OCI-LY7 (cell line): ENCODE measurements at regions not wholly inside any gene's neighbourhood (a gene's known extent, or its start where the extent isn't known, plus 50 kb on each side); places are given as distances from the start of the nearest gene placed in this dataset.
"Not testable (repeated sequence)": the region's sequence is repeated elsewhere in the genome, so short reads cannot be mapped to it uniquely, and the experiment has no call there.

Experiments
- BruUV-seq: library from RNA; stranded (reverse); fragments of 400-500 nt; replicated peaks from 2 replicates; lab custom pipeline; 2021; lab: Mats Ljungman, UMichigan
- CTCF ChIA-PET: fragments of 300-600 bp; sonication (Branson Sonifier 250); formaldehyde crosslinking; loops from one replicate; lab custom pipeline; 2022; ENCODE audit warnings: antibody characterized with exemption; ENCODE audit not compliant: unreplicated experiment; lab: Charles Lee
- POLR2A ChIA-PET: fragments of 300-600 bp; sonication (Branson Sonifier 250); formaldehyde crosslinking; loops from one replicate; lab custom pipeline; 2022; ENCODE audit warnings: antibody characterized with exemption; lab: Charles Lee
- DNase-seq: peaks from one replicate; pipeline ENCODE4 v3.0.0-alpha.2; 2015; ENCODE audit warnings: low spot score
- H2AFZ ChIP-seq: fragments of 200-600 bp; sonication (generic), shearing (Covaris generic); 2 replicates; pipeline ENCODE4 v1.6.1; 2014; ENCODE audit warnings: mild to moderate bottlenecking, antibody characterized with exemption, low read length, moderate library complexity
- H3K27ac ChIP-seq: fragments of 200-600 bp; sonication (generic); 2 replicates; pipeline ENCODE4 v1.5.1; 2014; ENCODE audit warnings: mixed run types, low read depth, mild to moderate bottlenecking, moderate library complexity, low read length, inconsistent platforms; ENCODE audit not compliant: poor library complexity, severe bottlenecking
- H3K36me3 ChIP-seq: fragments of 200-600 bp; sonication (generic); 2 replicates; pipeline ENCODE4 v1.6.1; 2014; ENCODE audit warnings: mild to moderate bottlenecking, antibody characterized with exemption, low read length, moderate library complexity, mixed read lengths; ENCODE audit not compliant: insufficient read depth
- H3K4me1 ChIP-seq: fragments of 200-600 bp; sonication (generic); 2 replicates; pipeline ENCODE4 v1.5.1; 2014; ENCODE audit warnings: mild to moderate bottlenecking, low read length; ENCODE audit not compliant: insufficient read depth, poor library complexity, severe bottlenecking
- H3K4me2 ChIP-seq: fragments of 200-600 bp; sonication (generic); 2 replicates; pipeline ENCODE4 v1.6.1; 2014; ENCODE audit warnings: mild to moderate bottlenecking, low read length
- H3K4me3 ChIP-seq: fragments of 200-600 bp; sonication (generic); 2 replicates; pipeline ENCODE4 v1.5.1; 2014; ENCODE audit warnings: mild to moderate bottlenecking, low read depth, low read length; ENCODE audit not compliant: poor library complexity, severe bottlenecking
- H3K79me2 ChIP-seq: fragments of 200-600 bp; sonication (generic); 2 replicates; pipeline ENCODE4 v1.6.1; 2016; ENCODE audit warnings: low read depth, mild to moderate bottlenecking, low read length, moderate library complexity, mixed read lengths; ENCODE audit not compliant: insufficient read depth
- H3K9me2 ChIP-seq: fragments of 200-600 bp; sonication (generic); 2 replicates; pipeline ENCODE4 v1.6.1; 2016; ENCODE audit warnings: mild to moderate bottlenecking, low read length, mixed read lengths; ENCODE audit not compliant: insufficient read depth
- H3K9me3 ChIP-seq: fragments of 200-600 bp; sonication (generic); 2 replicates; pipeline ENCODE4 v1.6.1; 2014; ENCODE audit warnings: mild to moderate bottlenecking, mixed run types, low read length, mixed read lengths
- H4K20me1 ChIP-seq: fragments of 200-600 bp; sonication (generic); 2 replicates; pipeline ENCODE4 v1.6.1; 2014; ENCODE audit warnings: mild to moderate bottlenecking, antibody characterized with exemption, low read length, moderate library complexity, mixed read lengths; ENCODE audit not compliant: insufficient read depth
- CTCF ChIP-seq: fragments of 200-600 bp; sonication (generic); conservative IDR thresholded peaks from 2 replicates; pipeline ENCODE4 v1.5.1; 2014; ENCODE audit warnings: mild to moderate bottlenecking, antibody characterized with exemption, low read length, moderate library complexity, mixed read lengths
- EZH2phosphoT487 ChIP-seq: fragments of 200-600 bp; sonication (generic); IDR thresholded peaks from 2 replicates; pipeline ENCODE4 v1.6.1; 2018; ENCODE audit warnings: low read depth, borderline replicate concordance, mild to moderate bottlenecking, mixed run types, antibody characterized with exemption, low read length, moderate library complexity, mixed read lengths
- intact Hi-C: fragments of 100-400 bp; cut with micrococcal nuclease; formaldehyde crosslinking; loops from one replicate; pipeline ENCODE4 v1.10.0; 2022; ENCODE audit not compliant: unreplicated experiment

DNA sequence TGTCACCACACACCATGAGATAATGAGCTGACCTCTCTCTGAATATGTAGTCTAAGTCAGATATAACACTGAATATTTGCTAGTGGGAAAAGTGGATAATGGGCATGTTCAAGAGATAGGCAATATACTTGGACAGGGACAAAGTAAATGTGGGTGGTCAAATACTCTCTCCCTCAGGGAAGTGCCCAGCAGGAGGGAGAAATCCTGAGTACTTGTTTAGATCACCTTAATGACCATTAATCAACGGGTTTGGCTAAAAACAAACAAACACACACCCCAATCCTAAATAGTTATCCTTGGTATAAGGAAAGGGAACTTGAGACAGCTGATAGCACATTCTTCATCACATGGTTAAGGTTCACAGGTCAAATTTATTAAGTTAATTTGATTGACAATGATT, 933.5 kb downstream of the C4orf33 start:
- ChIA-PET POLR2A (no interaction called here), CTCF (interaction anchor here (1.5 kb wide), 1 partner anchor 11 kb away, joined by 3 read pairs; no protein-coding TSS in a partner anchor)
- intact Hi-C loops, result no loop called here
- H2AFZ ChIP-seq, result peak overlapping the region; percentile 88
- peaks cover 41% of the 10 kb centered on the region for H3K4me1 ChIP-seq
- no peaks in the 10 kb centered on the region for H3K36me3 ChIP-seq
- no peaks in the 10 kb centered on the region for H3K79me2 ChIP-seq
- no TSS peak for BruUV-seq
- H4K20me1 ChIP-seq, result no peaks in the 10 kb centered on the region
- DNase-seq, result no peak
- H3K27ac ChIP-seq, result no peak overlapping the region
- peak overlapping the region; percentile 48 for H3K4me2 ChIP-seq
- no peak for TF ChIP-seq CTCF
- TF ChIP-seq EZH2phosphoT487, result no peak
- no peaks in the 10 kb centered on the region; the same call in 1 of the 2 replicates for H3K9me3 ChIP-seq
- no peaks in the 10 kb centered on the region for H3K9me2 ChIP-seq
- no peak overlapping the region for H3K4me3 ChIP-seq

- CTCF ChIA-PET, result no interaction called here
- no peak overlapping the region for H3K4me3 ChIP-seq
- intact Hi-C loops, result no loop called here
- H3K9me3 ChIP-seq, result no peaks in the 10 kb centered on the region; the same call in 1 of the 2 replicates
- no peaks in the 10 kb centered on the region for H4K20me1 ChIP-seq
- no peaks in the 10 kb centered on the region for H3K36me3 ChIP-seq
- DNase-seq, result no peak
- H3K79me2 ChIP-seq, result no peaks in the 10 kb centered on the region
- H3K9me2 ChIP-seq, result no peaks in the 10 kb centered on the region
- BruUV-seq, result no TSS peak
- H3K27ac ChIP-seq, result no peak overlapping the region
- no peak overlapping the region for H3K4me2 ChIP-seq
- no peak overlapping the region; the same call in 1 of the 2 replicates for H2AFZ ChIP-seq
- H3K4me1 ChIP-seq, result peaks cover 28% of the 10 kb centered on the region
- POLR2A ChIA-PET, result no interaction called here
- TF ChIP-seq EZH2phosphoT487 (no peak), CTCF (no peak)
Observed at GRCh38 chr4:130031858-130032257, 935.9 kb downstream of the C4orf33 start.

DNA sequence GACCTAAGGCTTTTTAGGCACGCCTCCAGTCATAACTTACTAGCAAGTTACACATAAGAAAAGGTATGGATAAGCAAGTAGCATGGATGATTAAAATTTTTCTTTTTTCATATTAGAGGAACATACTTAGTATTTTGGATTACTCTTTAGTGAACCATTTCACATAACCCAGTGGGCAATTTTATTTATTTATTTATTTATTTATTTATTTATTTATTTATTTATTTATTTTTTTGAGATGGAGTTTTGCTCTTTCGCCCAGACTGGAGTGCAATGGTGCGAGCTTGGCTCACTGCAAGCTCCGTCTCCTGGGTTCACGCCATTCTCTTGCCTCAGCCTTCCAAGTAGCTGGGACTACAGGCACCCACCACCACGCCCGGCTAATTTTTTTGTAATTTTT, 937.7 kb downstream of the C4orf33 start:
- H3K79me2 ChIP-seq, BruUV-seq, H4K20me1 ChIP-seq, POLR2A ChIA-PET, H3K9me3 ChIP-seq, intact Hi-C loops, H3K27ac ChIP-seq, H3K4me3 ChIP-seq, H3K4me2 ChIP-seq, DNase-seq, H3K36me3 ChIP-seq, H3K4me1 ChIP-seq, H3K9me2 ChIP-seq, CTCF ChIA-PET: not testable (repeated sequence)
- peak overlapping the region; percentile 31; the same call in 1 of the 2 replicates for H2AFZ ChIP-seq
